HG02642 (cell line): ENCODE measurements at regions not wholly inside any gene's neighbourhood (a gene's known extent, or its start where the extent isn't known, plus 50 kb on each side); places are given as distances from the start of the nearest gene placed in this dataset.

Experiments used
- ATAC-seq: cut with Tn5 transposase; IDR thresholded peaks from one replicate; pipeline ENCODE4 v1.9.1; 2021; ENCODE audit warnings: mild to moderate bottlenecking; ENCODE audit not compliant: unreplicated experiment, poor library complexity

- ATAC-seq = no peak
These were observed 159.9 kb downstream of the KLF13 start for GRCh38 chr15:31486506-31486905.

GRCh38 chr15:31486906-31487695 lies 160.5 kb downstream of the KLF13 start:
- ATAC-seq = no peak

- peak; percentile 39 for ATAC-seq
These were observed 161.3 kb downstream of the KLF13 start for GRCh38 chr15:31487811-31488436.

- peak; percentile 42 for ATAC-seq
These were observed 162.0 kb downstream of the KLF13 start for GRCh38 chr15:31488437-31489204.

- ATAC-seq = no peak
These were observed 162.6 kb downstream of the KLF13 start for GRCh38 chr15:31489281-31489680.

GRCh38 chr15:31489801-31490646 lies 163.4 kb downstream of the KLF13 start:
- no peak for ATAC-seq

- no peak for ATAC-seq
These were observed 168.2 kb downstream of the KLF13 start for GRCh38 chr15:31494786-31495185.

GRCh38 chr15:31495281-31495680 lies 168.6 kb downstream of the KLF13 start:
- ATAC-seq = no peak

- no peak for ATAC-seq
These were observed 171.2 kb downstream of the KLF13 start for GRCh38 chr15:31497838-31498237.

- ATAC-seq = no peak
These were observed 171.7 kb downstream of the KLF13 start for GRCh38 chr15:31498329-31498728.

- no peak for ATAC-seq
These were observed 172.1 kb downstream of the KLF13 start for GRCh38 chr15:31498756-31499155.

GRCh38 chr15:31499236-31499952 lies 172.8 kb downstream of the KLF13 start:
- ATAC-seq = no peak

- no peak for ATAC-seq
These were observed 173.5 kb downstream of the KLF13 start for GRCh38 chr15:31499953-31500765.

- no peak for ATAC-seq
These were observed 174.3 kb downstream of the KLF13 start for GRCh38 chr15:31500766-31501449.

- no peak for ATAC-seq
These were observed 175.0 kb downstream of the KLF13 start for GRCh38 chr15:31501536-31502157.

GRCh38 chr15:31502541-31503229 lies 176.1 kb downstream of the KLF13 start:
- ATAC-seq = no peak

GRCh38 chr15:31503256-31503655 lies 176.6 kb downstream of the KLF13 start:
- no peak for ATAC-seq
